BE2C (cell line): ENCODE measurements at regions not wholly inside any gene's neighbourhood (a gene's known extent, or its start where the extent isn't known, plus 50 kb on each side); places are given as distances from the start of the nearest gene placed in this dataset.
"Not testable (repeated sequence)": the region's sequence is repeated elsewhere in the genome, so short reads cannot be mapped to it uniquely, and the experiment has no call there.

ENCODE experiments used
- DNase-seq: peaks from one replicate; pipeline ENCODE4 v3.0.0-alpha.2; 2020
- H3K27me3 ChIP-seq: fragments of 250-450 bp; sonication (Bioruptor Pico); 2 replicates; pipeline ENCODE4 v1.5.1; 2020; ENCODE audit warnings: mild to moderate bottlenecking
- H3K36me3 ChIP-seq: fragments of 250-450 bp; sonication (Bioruptor Pico); 2 replicates; pipeline ENCODE4 v1.5.1; 2020; ENCODE audit warnings: mild to moderate bottlenecking
- H3K4me1 ChIP-seq: fragments of 250-450 bp; sonication (Bioruptor Pico); 2 replicates; pipeline ENCODE4 v1.5.1; 2020
- H3K4me3 ChIP-seq: 2 replicates; pipeline ENCODE4 v1.5.1; 2011; ENCODE audit warnings: low read depth, low read length
- H3K9me3 ChIP-seq: fragments of 250-450 bp; sonication (Bioruptor Pico); 2 replicates; pipeline ENCODE4 v1.5.1; 2020
- CTCF ChIP-seq: IDR thresholded peaks from 2 replicates; pipeline ENCODE4 v1.5.1; 2012; ENCODE audit warnings: mild to moderate bottlenecking, low read depth, low read length

DNA sequence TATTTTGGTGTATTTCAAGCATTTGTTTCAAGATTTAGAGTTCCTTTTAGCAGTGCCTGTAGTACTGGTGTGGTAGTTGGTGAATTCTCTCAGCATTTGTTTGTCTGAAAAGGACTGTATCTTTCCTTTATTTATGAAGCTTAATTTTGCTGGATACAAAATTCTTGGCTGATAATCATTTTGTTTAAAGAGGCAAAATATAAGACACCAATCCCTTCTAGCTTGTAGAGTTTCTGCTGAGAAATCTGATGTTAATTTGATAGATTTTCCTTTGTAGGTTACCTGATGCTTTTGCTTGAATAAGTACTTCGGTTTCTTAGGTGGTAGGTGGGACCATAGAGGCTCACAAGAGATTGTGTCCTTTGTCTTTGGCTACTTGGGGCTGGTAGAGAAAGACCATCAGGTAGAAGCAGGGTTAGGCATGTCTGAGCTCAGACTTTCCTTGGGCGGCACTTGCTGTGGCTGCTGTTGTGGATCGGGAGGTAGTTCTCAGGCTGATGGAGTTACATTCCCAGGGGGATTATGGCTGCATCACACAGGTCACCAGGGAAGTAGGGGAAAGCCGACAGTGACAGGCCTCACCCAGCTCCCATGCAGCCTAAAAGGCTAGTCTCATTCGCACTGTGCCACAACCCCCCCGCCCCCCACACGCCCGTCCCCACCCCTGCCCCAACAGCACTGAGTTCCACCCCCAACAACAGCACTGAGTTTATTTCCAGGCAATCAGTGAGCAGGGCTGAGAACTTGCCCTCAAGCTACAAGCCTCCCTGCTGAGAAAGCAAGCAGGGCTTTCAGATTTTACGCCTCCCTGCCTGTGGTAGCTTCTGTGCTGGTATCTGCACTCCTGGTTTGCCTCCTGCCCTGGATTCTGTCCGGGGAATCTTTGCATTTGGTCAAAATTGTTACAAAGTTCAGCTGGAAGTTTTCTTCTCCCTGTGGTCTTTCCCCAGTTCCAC is 127.1 kb upstream of the GLRA1 start:
- Histone ChIP-seq H3K36me3 (no peaks in the 10 kb centered on the region), H3K9me3 (no peaks in the 10 kb centered on the region), H3K4me3 (no peak overlapping the region), H3K27me3 (no peaks in the 10 kb centered on the region), H3K4me1 (no peaks in the 10 kb centered on the region)
- no peak for DNase-seq
- no peak for TF ChIP-seq CTCF

- Histone ChIP-seq H3K36me3 (no peaks in the 10 kb centered on the region), H3K4me3 (no peak overlapping the region), H3K27me3 (no peaks in the 10 kb centered on the region), H3K4me1 (no peaks in the 10 kb centered on the region), H3K9me3 (no peaks in the 10 kb centered on the region)
- no peak for TF ChIP-seq CTCF
- DNase-seq, result no peak
Measured at GRCh38 chr5:152046361-152046760, 121.7 kb upstream of the GLRA1 start.

- H3K27me3 ChIP-seq, DNase-seq, H3K4me3 ChIP-seq, H3K36me3 ChIP-seq, H3K9me3 ChIP-seq, H3K4me1 ChIP-seq: not testable (repeated sequence)
Measured at GRCh38 chr5:152038856-152039255, 114.2 kb upstream of the GLRA1 start.

DNA sequence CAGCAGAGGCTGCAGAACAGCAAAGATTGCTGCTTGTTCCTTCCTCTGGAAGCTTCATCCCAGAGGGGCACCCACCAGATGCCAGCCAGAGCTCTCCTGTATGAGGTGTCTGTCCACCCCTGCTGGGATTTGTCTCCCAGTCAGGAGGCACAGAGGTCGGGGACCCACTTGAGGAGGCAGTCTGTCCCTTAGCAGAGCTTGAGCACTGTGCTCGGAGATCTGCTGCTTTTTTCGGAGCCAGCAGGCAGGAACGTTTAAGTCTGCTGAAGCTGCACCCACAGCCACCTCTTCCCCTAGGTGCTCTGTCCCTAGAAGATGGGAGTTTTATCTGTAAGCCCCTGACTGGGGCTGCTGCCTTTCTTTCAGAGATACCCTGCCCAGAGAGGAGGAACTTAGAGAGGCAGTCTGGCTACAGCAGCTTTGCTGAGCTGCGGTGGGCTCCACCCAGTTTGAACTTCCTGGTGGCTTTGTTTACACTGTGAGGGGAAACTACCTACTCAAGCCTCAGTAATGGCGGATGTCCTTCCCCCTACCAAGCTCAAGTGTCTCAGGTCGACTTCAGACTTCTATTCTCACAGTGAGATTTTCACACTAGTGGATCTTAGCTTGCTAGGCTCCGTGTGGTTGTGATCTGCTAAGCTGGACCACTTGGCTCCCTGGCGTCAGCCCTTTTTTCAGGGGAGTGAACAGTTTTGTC is 101.8 kb upstream of the GLRA1 start:
- H3K4me1 ChIP-seq, H3K36me3 ChIP-seq, H3K27me3 ChIP-seq, H3K9me3 ChIP-seq, DNase-seq, H3K4me3 ChIP-seq: not testable (repeated sequence)

DNA sequence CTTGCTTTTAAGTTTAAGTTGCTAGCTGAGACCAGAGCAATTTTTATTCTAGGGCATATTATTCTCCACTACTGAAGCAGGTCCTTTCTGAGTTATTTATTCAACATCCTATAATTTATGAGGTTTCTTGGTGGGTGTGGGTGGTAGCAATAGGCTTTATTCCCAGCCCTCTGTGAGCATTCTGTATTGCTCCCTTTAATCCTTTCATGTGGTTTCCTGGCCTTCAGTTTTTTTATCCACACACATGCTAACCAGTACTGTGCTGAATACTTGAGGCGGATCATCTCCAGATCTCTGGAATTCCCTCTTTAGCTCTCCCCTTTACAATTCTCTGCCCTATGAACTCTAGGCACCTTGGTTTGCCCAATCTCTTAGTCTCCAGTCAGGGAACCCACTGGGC is 91.8 kb upstream of the GLRA1 start:
- DNase-seq, result no peak
- no peaks in the 10 kb centered on the region for H3K36me3 ChIP-seq
- no peaks in the 10 kb centered on the region for H3K9me3 ChIP-seq
- no peak overlapping the region for H3K4me3 ChIP-seq
- H3K27me3 ChIP-seq, result no peaks in the 10 kb centered on the region
- no peak for TF ChIP-seq CTCF
- H3K4me1 ChIP-seq, result no peaks in the 10 kb centered on the region

GRCh38 chr5:152007653-152008335 is 83.1 kb upstream of the GLRA1 start:
- H3K27me3 ChIP-seq, result no peaks in the 10 kb centered on the region
- TF ChIP-seq CTCF, result no peak
- H3K4me3 ChIP-seq, result no peak overlapping the region
- H3K4me1 ChIP-seq, result no peaks in the 10 kb centered on the region
- no peaks in the 10 kb centered on the region for H3K9me3 ChIP-seq
- no peak for DNase-seq
- H3K36me3 ChIP-seq, result no peaks in the 10 kb centered on the region

GRCh38 chr5:152004095-152004494 is 79.4 kb upstream of the GLRA1 start:
- no peak overlapping the region for H3K4me3 ChIP-seq
- H3K36me3 ChIP-seq, result no peaks in the 10 kb centered on the region
- H3K9me3 ChIP-seq, result no peaks in the 10 kb centered on the region
- no peaks in the 10 kb centered on the region for H3K27me3 ChIP-seq
- no peaks in the 10 kb centered on the region for H3K4me1 ChIP-seq
- no peak for TF ChIP-seq CTCF
- DNase-seq, result no peak
